ENCODE measurements at regions not wholly inside any gene's neighbourhood (a gene's known extent, or its start where the extent isn't known, plus 50 kb on each side); places are given as distances from the start of the nearest gene placed in this dataset.
"Not testable (repeated sequence)": the region's sequence is repeated elsewhere in the genome, so short reads cannot be mapped to it uniquely, and the experiment has no call there.

GRCh38 chr2:82234283-82234874 is 1929.8 kb upstream of the LRRTM1 start:
- no peak for DNase-seq (ENCODE audit: low spot score)

GRCh38 chr2:82233806-82234205 is 1929.3 kb upstream of the LRRTM1 start:
- DNase-seq (ENCODE audit: low spot score): no peak

GRCh38 chr2:82230406-82230805 is 1925.9 kb upstream of the LRRTM1 start:
- DNase-seq (ENCODE audit: low spot score): no peak

GRCh38 chr2:82226441-82226840 is 1921.9 kb upstream of the LRRTM1 start:
- DNase-seq (ENCODE audit: low spot score): no peak

GRCh38 chr2:82224301-82224940 is 1919.9 kb upstream of the LRRTM1 start:
- DNase-seq (ENCODE audit: low spot score): no peak

- DNase-seq (ENCODE audit: low spot score): no peak
Measured at GRCh38 chr2:82215212-82215611, 1910.7 kb upstream of the LRRTM1 start.

- no peak for DNase-seq (ENCODE audit: low spot score)
Measured at GRCh38 chr2:82199493-82199852, 1894.9 kb upstream of the LRRTM1 start.

GRCh38 chr2:82198809-82199492 is 1894.4 kb upstream of the LRRTM1 start:
- DNase-seq (ENCODE audit: low spot score): no peak

- DNase-seq (ENCODE audit: low spot score): no peak
Measured at GRCh38 chr2:82182270-82182669, 1877.7 kb upstream of the LRRTM1 start.

GRCh38 chr2:82175210-82175609 is 1870.7 kb upstream of the LRRTM1 start:
- not testable (repeated sequence) for DNase-seq (ENCODE audit: low spot score)

GRCh38 chr2:82172483-82172882 is 1867.9 kb upstream of the LRRTM1 start:
- DNase-seq (ENCODE audit: low spot score): no peak

GRCh38 chr2:82169379-82169778 is 1864.8 kb upstream of the LRRTM1 start:
- no peak for DNase-seq (ENCODE audit: low spot score)

- no peak for DNase-seq (ENCODE audit: low spot score)
Measured at GRCh38 chr2:82165377-82165776, 1860.8 kb upstream of the LRRTM1 start.

GRCh38 chr2:82158150-82158549 is 1853.6 kb upstream of the LRRTM1 start:
- DNase-seq (ENCODE audit: low spot score): no peak

GRCh38 chr2:82155469-82155868 is 1850.9 kb upstream of the LRRTM1 start:
- DNase-seq (ENCODE audit: low spot score): no peak

- DNase-seq (ENCODE audit: low spot score): no peak
Measured at GRCh38 chr2:82143343-82143742, 1838.8 kb upstream of the LRRTM1 start.

- DNase-seq (ENCODE audit: low spot score): no peak
Measured at GRCh38 chr2:82139979-82140611, 1835.5 kb upstream of the LRRTM1 start.

- no peak for DNase-seq (ENCODE audit: low spot score)
Measured at GRCh38 chr2:82137441-82137840, 1832.9 kb upstream of the LRRTM1 start.

GRCh38 chr2:82128051-82128450 is 1823.5 kb upstream of the LRRTM1 start:
- no peak for DNase-seq (ENCODE audit: low spot score)

GRCh38 chr2:82124629-82125028 is 1820.1 kb upstream of the LRRTM1 start:
- DNase-seq (ENCODE audit: low spot score): no peak

- DNase-seq (ENCODE audit: low spot score): no peak
Measured at GRCh38 chr2:82120654-82121053, 1816.1 kb upstream of the LRRTM1 start.

GRCh38 chr2:82120115-82120514 is 1815.6 kb upstream of the LRRTM1 start:
- DNase-seq (ENCODE audit: low spot score): no peak

- DNase-seq (ENCODE audit: low spot score): no peak
Measured at GRCh38 chr2:82109418-82109817, 1804.9 kb upstream of the LRRTM1 start.

Measured in putamen (tissue), 1 donor.